HG03039 (cell line): ENCODE measurements at regions not wholly inside any gene's neighbourhood (a gene's known extent, or its start where the extent isn't known, plus 50 kb on each side); places are given as distances from the start of the nearest gene placed in this dataset.

Experiments used
- ATAC-seq: cut with Tn5 transposase; IDR thresholded peaks from one replicate; pipeline ENCODE4 v1.9.1; 2021; ENCODE audit warnings: mild to moderate bottlenecking, moderate library complexity; ENCODE audit not compliant: unreplicated experiment

DNA sequence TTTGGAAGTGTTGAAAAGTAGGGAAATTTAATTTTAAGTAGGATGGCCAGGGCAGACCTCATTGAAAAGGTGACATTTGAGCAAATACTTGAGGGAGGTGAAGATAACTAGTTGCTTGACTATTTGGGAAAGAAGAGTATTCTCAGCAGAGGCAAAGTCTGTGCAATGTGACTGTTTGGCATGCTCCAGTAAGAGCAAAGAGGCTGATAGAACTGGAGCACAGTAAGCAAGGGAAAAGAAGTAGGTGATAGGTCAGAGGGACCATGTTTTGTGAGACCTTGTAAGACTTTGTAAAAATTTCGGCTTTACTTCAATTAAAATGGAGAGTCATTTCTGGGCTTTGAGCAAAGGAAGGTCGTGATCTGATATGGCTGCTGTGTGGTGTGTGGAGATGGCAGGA, 335.8 kb downstream of the ZIC1 start:
- ATAC-seq: no peak

DNA sequence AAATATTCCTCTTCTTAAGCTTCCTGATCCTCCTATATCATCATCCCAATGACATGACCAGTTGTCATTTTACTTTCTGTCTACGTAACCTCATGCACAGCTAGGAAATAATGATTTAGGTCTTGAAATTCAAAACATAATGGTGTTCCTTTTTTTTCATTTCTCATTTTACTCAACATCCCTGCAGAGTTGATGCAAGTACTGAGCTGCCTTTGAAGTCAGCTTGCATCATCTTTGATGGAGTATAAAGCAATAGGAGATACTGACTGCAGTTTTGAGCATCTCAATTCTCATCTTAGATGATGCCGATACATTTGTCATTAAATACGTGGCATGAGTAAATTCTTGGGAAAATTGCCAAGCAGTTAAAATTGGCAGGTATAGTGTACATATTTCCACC, 346.1 kb downstream of the ZIC1 start:
- no peak for ATAC-seq

DNA sequence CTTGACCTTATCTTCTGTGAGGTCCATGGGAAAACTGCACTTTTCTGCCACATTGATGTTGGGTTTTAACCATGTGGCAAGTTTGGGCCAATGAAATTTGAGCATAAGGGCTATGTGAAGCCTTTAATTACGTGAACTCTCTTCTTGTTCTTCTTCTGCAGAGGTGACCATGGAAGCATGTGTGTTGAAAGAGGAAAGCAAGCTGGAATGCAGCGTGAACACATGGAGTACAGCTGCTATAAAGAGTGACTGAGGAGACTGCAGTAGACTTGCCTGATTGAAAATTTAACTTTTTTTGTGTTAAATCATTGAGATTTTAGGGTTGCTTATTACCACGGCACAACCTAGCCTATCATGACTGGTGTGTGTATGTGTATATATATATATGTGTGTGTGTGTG, 347.3 kb downstream of the ZIC1 start:
- ATAC-seq: no peak

DNA sequence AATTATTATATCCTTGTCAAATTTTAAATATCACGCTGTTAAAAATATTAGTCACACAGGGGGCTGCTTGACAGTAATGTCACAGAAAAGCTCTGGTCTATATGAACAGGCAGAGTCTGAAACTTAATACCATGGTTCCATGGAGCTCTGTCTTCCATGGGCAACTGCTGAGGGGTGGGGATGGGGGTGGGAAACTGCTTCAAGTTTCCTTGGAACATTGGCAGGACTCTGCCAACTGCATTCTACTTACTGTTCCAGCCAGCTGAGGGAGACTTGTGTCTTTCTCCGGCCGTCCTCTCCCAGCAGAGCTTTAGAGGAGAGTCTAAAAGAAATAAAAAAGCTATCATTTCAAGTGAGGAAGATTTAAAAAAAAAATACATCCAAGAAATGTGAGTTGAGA, 348.7 kb downstream of the ZIC1 start:
- no peak for ATAC-seq

DNA sequence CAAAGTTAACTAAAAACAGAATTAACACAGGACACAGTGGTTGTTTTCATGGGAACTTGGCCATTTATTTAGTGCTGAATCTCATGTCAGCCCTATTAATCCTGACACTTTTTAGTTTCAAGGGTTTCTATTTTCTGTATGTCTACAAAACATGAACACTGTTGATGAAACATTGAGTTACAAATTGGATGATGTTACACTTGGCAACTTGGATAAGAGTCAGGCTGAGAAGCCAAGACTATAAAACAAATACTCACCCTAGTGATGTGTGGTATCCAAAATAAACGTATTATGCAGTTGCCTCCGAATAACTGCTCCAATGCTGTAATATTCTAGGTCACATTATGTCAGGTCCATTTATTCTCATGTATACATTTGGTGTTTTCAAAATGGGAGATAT, 349.6 kb downstream of the ZIC1 start:
- ATAC-seq: no peak

GRCh38 chr3:147760085-147760484, 350.9 kb downstream of the ZIC1 start:
- no peak for ATAC-seq

GRCh38 chr3:147760941-147761340, 351.8 kb downstream of the ZIC1 start:
- no peak for ATAC-seq

DNA sequence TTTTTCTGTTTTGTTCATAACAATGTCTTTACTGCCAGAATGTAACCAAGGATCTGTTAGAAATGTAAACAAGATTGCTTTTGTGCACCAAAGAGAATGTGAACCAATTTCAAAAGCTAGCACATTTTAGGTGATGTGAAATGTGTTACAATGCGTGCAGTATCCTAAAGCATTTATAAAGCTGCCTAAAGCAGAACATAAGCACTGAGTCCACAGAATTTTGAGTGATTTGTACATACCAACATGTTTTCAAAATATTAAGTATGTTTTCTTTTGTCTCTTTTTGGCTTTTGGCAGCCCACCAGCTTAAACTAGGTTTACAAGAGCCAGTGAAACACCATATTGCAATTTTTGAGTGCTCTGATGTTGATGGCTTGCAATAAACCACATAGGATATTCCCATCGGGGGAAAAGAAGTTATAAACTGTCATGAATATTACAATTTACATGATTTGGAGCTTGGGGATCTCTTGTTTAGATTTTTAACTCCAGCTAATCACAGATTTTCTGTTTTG, 364.0 kb downstream of the ZIC1 start:
- ATAC-seq: no peak

- no peak for ATAC-seq
Measured at GRCh38 chr3:147775411-147775810, 366.2 kb downstream of the ZIC1 start.

- ATAC-seq: no peak
Measured at GRCh38 chr3:147775816-147776530, 366.8 kb downstream of the ZIC1 start.

GRCh38 chr3:147793841-147794240, 384.7 kb downstream of the ZIC1 start:
- ATAC-seq: no peak

DNA sequence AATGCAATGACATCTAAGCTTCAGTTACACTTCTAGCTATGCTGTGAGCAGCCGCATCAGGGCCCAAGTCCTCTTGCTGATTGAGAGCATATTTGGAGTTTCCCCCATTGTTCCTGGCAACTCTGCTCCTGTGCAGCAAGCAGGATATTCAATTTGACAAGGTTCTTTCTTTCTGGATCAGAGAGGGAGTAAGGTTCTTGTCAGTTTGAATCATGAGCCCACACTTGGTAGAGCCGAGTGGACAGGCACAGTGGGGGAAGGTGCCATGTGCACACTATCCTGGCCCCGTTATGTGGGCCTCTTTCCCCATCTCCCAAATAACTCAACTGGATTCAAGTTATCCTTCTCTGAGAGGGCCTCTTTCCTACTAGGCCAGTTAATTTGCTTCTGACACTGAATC, 385.4 kb downstream of the ZIC1 start:
- no peak for ATAC-seq

- ATAC-seq: no peak
Measured at GRCh38 chr3:147795418-147795817, 386.3 kb downstream of the ZIC1 start.

DNA sequence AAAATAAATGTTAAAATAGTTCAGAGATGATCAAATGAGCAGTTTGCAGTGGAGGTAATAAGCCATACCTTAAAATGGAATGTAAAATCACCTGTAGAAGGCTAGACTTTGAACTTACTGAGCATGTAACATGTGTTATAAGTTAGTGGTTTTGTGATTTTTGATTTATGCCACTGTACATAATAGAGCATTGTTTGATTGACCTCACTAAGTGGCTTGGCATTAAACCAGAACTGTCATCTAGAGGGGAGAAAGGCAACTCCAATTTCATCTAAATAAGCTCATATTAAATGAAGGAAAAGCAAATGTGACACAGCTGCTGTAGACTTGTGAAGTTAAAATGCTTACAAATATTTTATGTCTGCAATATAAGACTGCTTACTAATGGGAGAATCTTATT, 387.9 kb downstream of the ZIC1 start:
- no peak for ATAC-seq

DNA sequence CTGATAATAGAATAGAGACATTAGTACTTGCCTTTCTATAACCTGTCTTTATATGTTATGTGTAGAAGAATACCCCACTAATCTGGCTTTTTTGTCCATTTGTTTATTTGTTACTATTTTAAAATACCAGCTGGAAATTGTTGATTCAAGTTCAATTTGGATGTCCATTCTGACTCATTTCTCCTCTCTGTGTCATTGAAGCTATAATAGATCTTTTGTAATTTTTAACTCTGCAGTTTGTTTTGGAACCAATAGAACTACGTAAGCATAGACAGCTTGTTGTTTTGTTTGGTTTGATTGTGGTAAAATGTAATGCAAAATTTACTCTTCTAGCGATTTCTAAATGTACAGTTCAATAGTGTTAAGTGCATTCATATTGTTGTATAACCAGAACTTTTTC, 390.4 kb downstream of the ZIC1 start:
- no peak for ATAC-seq

DNA sequence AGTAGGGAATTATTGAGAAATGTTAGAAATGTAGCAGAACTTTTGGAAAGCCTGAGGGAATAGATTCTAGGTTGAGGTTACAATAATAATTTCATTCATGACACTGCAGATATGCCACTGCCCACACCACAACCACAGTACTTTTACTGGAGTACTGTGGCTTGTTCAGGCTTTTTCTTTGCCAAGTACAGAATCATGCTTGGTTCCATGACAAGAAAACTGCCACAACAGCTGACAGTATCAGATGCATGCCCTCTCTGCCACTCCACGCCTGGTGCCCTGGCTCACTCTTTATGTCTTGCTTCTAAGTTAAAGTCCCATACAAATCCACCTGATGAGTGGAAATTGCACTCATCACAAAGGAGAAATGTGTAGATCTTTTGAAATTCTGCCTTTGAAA, 398.6 kb downstream of the ZIC1 start:
- no peak for ATAC-seq

DNA sequence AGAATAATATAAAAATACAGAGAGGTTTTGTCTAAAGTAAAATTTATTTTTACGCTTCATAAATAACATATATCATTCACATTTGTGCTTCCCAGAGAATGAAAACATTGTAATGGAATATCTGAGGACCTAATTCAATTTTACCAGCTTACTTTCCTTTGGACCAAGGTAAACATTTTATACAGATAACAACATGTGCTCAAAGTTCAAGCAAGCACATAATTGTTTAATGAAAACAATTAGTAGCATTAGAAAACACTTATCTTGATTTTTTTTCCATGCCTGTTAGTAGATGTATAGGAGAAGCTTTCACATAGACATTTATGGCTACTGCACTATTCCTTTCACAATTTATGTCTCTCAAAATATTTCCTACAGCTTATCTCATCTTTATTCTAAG, 400.0 kb downstream of the ZIC1 start:
- no peak for ATAC-seq

DNA sequence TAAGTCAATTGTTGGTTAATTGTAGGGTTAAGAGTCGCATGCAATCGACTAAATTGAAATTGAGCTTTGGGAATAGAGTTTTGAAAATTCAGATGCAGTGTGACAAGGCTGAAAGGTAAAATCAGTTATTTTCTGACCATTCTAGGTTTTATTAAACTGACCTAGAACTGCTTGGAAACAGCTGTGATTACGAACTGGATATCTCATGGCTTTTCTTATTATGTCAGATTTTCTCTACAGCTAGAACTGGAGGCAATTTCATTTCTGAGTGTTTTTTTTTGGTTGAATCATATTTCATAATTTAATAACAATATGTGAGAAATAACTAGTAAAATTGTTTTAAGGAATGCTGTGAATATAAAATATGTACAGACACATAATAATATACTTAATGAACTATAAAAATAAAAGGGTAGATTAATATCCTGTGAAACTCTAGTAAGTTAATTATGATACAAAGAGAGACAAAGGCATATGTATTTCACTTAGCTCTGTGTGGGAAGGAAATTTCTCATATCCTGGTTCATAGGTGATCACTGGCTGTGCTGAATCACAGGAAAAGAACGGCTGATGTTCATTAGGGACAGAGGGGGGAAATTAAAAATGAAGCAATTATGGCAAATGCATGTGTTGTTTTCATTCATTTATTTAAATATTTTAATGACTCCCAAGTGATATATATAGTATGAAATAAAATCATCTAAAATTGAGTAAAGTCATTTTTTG, 403.2 kb downstream of the ZIC1 start:
- ATAC-seq: no peak

- ATAC-seq: no peak
Measured at GRCh38 chr3:147813256-147813655, 404.1 kb downstream of the ZIC1 start.

DNA sequence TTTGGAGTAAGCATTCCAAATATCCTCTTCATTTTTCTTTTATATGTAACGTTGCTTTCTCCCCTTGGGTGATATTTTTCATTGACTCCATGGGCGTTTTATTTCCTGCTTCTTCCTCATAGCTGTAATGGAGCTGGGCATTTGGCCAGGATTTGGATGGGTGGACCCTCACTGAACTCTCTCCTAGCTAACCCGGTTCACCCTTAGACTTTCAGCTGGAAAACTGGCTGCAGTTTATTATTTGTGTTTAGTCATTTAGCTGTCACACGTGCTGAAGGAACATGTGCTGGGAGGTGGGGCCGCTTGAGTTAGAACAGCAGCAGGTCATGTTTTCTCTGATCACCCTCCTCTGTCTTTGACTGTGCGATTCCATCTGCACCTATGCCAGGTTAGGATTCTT, 407.6 kb downstream of the ZIC1 start:
- ATAC-seq: no peak

DNA sequence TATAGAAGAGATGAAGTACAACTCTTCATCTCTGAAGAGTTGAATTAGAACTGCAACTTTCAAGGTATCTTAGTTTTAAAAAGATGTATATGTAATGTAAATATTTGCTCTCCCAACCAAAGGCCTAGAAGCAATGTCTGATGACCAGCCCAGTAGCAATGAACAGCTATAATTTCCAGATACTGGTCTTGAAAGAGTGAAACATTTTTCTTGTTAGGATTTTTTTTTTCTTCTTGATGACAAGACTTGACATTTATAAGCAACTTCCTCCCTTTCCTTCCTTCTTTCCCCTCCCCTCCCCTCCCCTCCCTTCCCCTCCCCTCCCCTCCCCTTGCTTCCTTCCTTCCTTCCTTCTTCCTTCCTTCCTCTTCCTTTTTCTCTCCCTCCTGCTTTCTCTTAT, 423.4 kb downstream of the ZIC1 start:
- no peak for ATAC-seq

GRCh38 chr3:147836330-147836729, 427.2 kb downstream of the ZIC1 start:
- ATAC-seq: no peak

GRCh38 chr3:147838652-147839051, 429.5 kb downstream of the ZIC1 start:
- no peak for ATAC-seq
